Fibroblast of lung (primary cell): ENCODE measurements at regions not wholly inside any gene's neighbourhood (a gene's known extent, or its start where the extent isn't known, plus 50 kb on each side); places are given as distances from the start of the nearest gene placed in this dataset.

Source experiments
- DNase-seq, 2 donors: peaks; one replicate each; pipeline versions ENCODE4 v3.0.0 to v3.0.0-alpha.2; 2010; ENCODE audit warnings: low read depth in 2 of 2
- H2AFZ ChIP-seq: 2 replicates; pipeline ENCODE4 v1.5.1; 2012; ENCODE audit warnings: low read length, control low read depth, inconsistent platforms
- H3K27ac ChIP-seq: 2 replicates; pipeline ENCODE4 v1.5.1; 2011; ENCODE audit warnings: low read length, control low read depth; ENCODE audit not compliant: insufficient read depth
- H3K27me3 ChIP-seq: 2 replicates; pipeline ENCODE4 v1.5.1; 2011; ENCODE audit warnings: mild to moderate bottlenecking, low read length; ENCODE audit not compliant: control insufficient read depth, insufficient read depth
- H3K36me3 ChIP-seq: 2 replicates; pipeline ENCODE4 v1.5.1; 2011; ENCODE audit warnings: low read length; ENCODE audit not compliant: control insufficient read depth, insufficient read depth
- H3K4me1 ChIP-seq: 2 replicates; pipeline ENCODE4 v1.5.1; 2011; ENCODE audit warnings: low read length; ENCODE audit not compliant: control insufficient read depth, insufficient read depth; ENCODE audit errors: extremely low read depth
- H3K4me2 ChIP-seq: 2 replicates; pipeline ENCODE4 v1.5.1; 2011; ENCODE audit warnings: low read length, control low read depth; ENCODE audit not compliant: insufficient read depth; ENCODE audit errors: extremely low read depth
- H3K4me3 ChIP-seq, 4 experiments: fragments of 200-600 bp in 1 of 4; sonication (generic) in 1 of 4; replicated peaks in 1 of 4; 2 replicates each; pipeline ENCODE4 v1.5.1; 2011 to 2016; ENCODE audit warnings: low read length in 4 of 4, low read depth in 3 of 4, mild to moderate bottlenecking in 3 of 4, control low read depth in 2 of 4, inconsistent platforms in 1 of 4, mixed read lengths in 1 of 4; ENCODE audit not compliant: insufficient read depth in 1 of 4; ENCODE audit errors: control extremely low read depth in 1 of 4
- H3K79me2 ChIP-seq: 2 replicates; pipeline ENCODE4 v1.5.1; 2012; ENCODE audit warnings: mild to moderate bottlenecking, low read length, inconsistent platforms; ENCODE audit not compliant: control insufficient read depth, insufficient read depth
- H3K9ac ChIP-seq: 2 replicates; pipeline ENCODE4 v1.5.1; 2011; ENCODE audit warnings: mild to moderate bottlenecking, low read length, control low read depth; ENCODE audit not compliant: insufficient read depth
- H3K9me3 ChIP-seq: 2 replicates; pipeline ENCODE4 v1.5.1; 2012; ENCODE audit warnings: low read depth, low read length; ENCODE audit not compliant: control insufficient read depth, insufficient read depth
- H4K20me1 ChIP-seq: 2 replicates; pipeline ENCODE4 v1.5.1; 2011; ENCODE audit warnings: low read length; ENCODE audit not compliant: control insufficient read depth, insufficient read depth; ENCODE audit errors: extremely low read depth
- CTCF ChIP-seq, 2 donors: IDR thresholded peaks in 1 of 2; conservative IDR thresholded peaks in 1 of 2; 1 replicate in 1 of 2; 2 replicates in 1 of 2; pipeline ENCODE4 v1.5.1; 2011 to 2012; ENCODE audit warnings: low read length in 2 of 2, control low read depth in 1 of 2, inconsistent platforms in 1 of 2, low read depth in 1 of 2, mild to moderate bottlenecking in 1 of 2
- EZH2 ChIP-seq: IDR thresholded peaks from 2 replicates; pipeline ENCODE4 v1.5.1; 2012; ENCODE audit warnings: low read length, control low read depth, mild to moderate bottlenecking; ENCODE audit errors: missing control alignments

- H3K9me3 ChIP-seq: no peaks in the 10 kb centered on the region
Measured at GRCh38 chr20:40750541-40751035, 61.6 kb upstream of the MAFB start.

GRCh38 chr20:40753472-40753871, 64.4 kb upstream of the MAFB start:
- H3K4me1 ChIP-seq: no peaks in the 10 kb centered on the region
- H4K20me1 ChIP-seq: no peaks in the 10 kb centered on the region
- no peaks in the 10 kb centered on the region for H3K27me3 ChIP-seq
- no peaks in the 10 kb centered on the region for H3K36me3 ChIP-seq
- DNase-seq: peak in 1 of 2 donors; percentile 8
- H3K9me3 ChIP-seq: no peaks in the 10 kb centered on the region
- H3K27ac ChIP-seq: no peak overlapping the region
- no peak for TF ChIP-seq CTCF (conservative IDR thresholded peaks at IDR 0.05 in 1 of 2, IDR thresholded peaks at IDR 0.05 in 1 of 2; ENCODE audit: low read depth in 1 of 2, low read length in 2 of 2)
- no peak for TF ChIP-seq EZH2
- no peak overlapping the region for H3K9ac ChIP-seq
- no peak overlapping the region for H2AFZ ChIP-seq
- H3K79me2 ChIP-seq: no peaks in the 10 kb centered on the region
- no peak overlapping the region for H3K4me3 ChIP-seq
- no peak overlapping the region for H3K4me2 ChIP-seq

More at GRCh38 chr20:40750541-40751035, 61.6 kb upstream of the MAFB start:
- Histone ChIP-seq H3K9ac (no peak overlapping the region), H3K36me3 (no peaks in the 10 kb centered on the region), H3K27me3 (no peaks in the 10 kb centered on the region), H2AFZ (no peak overlapping the region), H3K4me2 (no peak overlapping the region), H4K20me1 (no peaks in the 10 kb centered on the region), H3K4me3 (no peak overlapping the region), H3K4me1 (no peaks in the 10 kb centered on the region), H3K79me2 (no peaks in the 10 kb centered on the region), H3K27ac (no peak overlapping the region)
- no peak for DNase-seq
- TF ChIP-seq CTCF (conservative IDR thresholded peaks at IDR 0.05 in 1 of 2, IDR thresholded peaks at IDR 0.05 in 1 of 2; ENCODE audit: low read depth in 1 of 2, low read length in 2 of 2) (no peak), EZH2 (no peak)

- Histone ChIP-seq H4K20me1 (no peaks in the 10 kb centered on the region), H3K27ac (no peak overlapping the region), H3K27me3 (no peaks in the 10 kb centered on the region), H3K9ac (no peak overlapping the region), H2AFZ (no peak overlapping the region), H3K4me1 (no peaks in the 10 kb centered on the region), H3K36me3 (no peaks in the 10 kb centered on the region), H3K9me3 (no peaks in the 10 kb centered on the region), H3K79me2 (no peaks in the 10 kb centered on the region), H3K4me2 (no peak overlapping the region), H3K4me3 (no peak overlapping the region)
- peak; percentile 12 to 68 for DNase-seq
- no peak for TF ChIP-seq CTCF (conservative IDR thresholded peaks at IDR 0.05 in 1 of 2, IDR thresholded peaks at IDR 0.05 in 1 of 2; ENCODE audit: low read depth in 1 of 2, low read length in 2 of 2)
- no peak for TF ChIP-seq EZH2
Measured at GRCh38 chr20:40754339-40754943, 65.4 kb upstream of the MAFB start.
